Heart right ventricle (tissue), 16 donors: ENCODE measurements at regions not wholly inside any gene's neighbourhood (a gene's known extent, or its start where the extent isn't known, plus 50 kb on each side); places are given as distances from the start of the nearest gene placed in this dataset.

ENCODE experiments used
- ATAC-seq, 8 donors: fragments of 200-7000 bp; cut with Tn5 transposase; one replicate each; pipeline ENCODE4 v1.9.1; 2020; ENCODE audit warnings: mild to moderate bottlenecking in 8 of 8, moderate library complexity in 8 of 8, moderate number of reproducible peaks in 1 of 8
- DNase-seq, 2 donors: peaks; one replicate each; pipeline ENCODE4 v3.0.0-alpha.2; 2020
- H3K27ac ChIP-seq, 10 donors: fragments of 200-600 bp; sonication (generic) in 2 of 10; one replicate each; pipeline versions ENCODE4 v1.5.0 to v1.8.0; 2020 to 2022; ENCODE audit warnings: mild to moderate bottlenecking in 3 of 10
- H3K27me3 ChIP-seq, 7 donors: fragments of 200-600 bp; one replicate each; pipeline ENCODE4 v1.8.0; 2021 to 2022; ENCODE audit warnings: mild to moderate bottlenecking in 2 of 7
- H3K36me3 ChIP-seq, 9 donors: fragments of 200-600 bp; sonication (generic) in 1 of 9; one replicate each; pipeline versions ENCODE4 v1.5.0 to v1.8.0; 2020 to 2022; ENCODE audit warnings: mild to moderate bottlenecking in 2 of 9
- H3K4me1 ChIP-seq, 9 donors: fragments of 200-600 bp; sonication (generic) in 1 of 9; one replicate each; pipeline versions ENCODE4 v1.5.0 to v1.8.0; 2020 to 2022; ENCODE audit warnings: mild to moderate bottlenecking in 4 of 9
- H3K4me3 ChIP-seq, 10 donors: fragments of 200-600 bp; sonication (generic) in 2 of 10; one replicate each; pipeline versions ENCODE4 v1.5.0 to v1.8.0; 2020 to 2022; ENCODE audit warnings: mild to moderate bottlenecking in 7 of 10, moderate library complexity in 2 of 10
- H3K9me3 ChIP-seq, 11 donors: fragments of 200-600 bp in 10 of 11; sonication (generic) in 2 of 11; one replicate each; pipeline versions ENCODE4 v1.5.0 to v1.8.0; 2013 to 2022; ENCODE audit warnings: mild to moderate bottlenecking in 2 of 11, control low read depth in 1 of 11, moderate library complexity in 1 of 11
- CTCF ChIP-seq, 9 donors: fragments of 200-600 bp; sonication (generic) in 2 of 9; IDR thresholded peaks; one replicate each; pipeline versions ENCODE4 v1.5.0 to v1.8.0; 2021 to 2022; ENCODE audit warnings: antibody characterized with exemption in 9 of 9, mild to moderate bottlenecking in 5 of 9, moderate library complexity in 1 of 9
- WGBS, 2 donors: extraction: QIAGEN DNeasy Blood & Tissue Kit; methylation state at CpG; one replicate each; pipeline ENCODE4 v1.1.7; 2013; ENCODE audit warnings: inconsistent platforms in 1 of 2; 5-methylcytosine and 5-hydroxymethylcytosine counted together
- intact Hi-C, 10 donors: fragments of 100-400 bp; cut with DNase I; formaldehyde crosslinking; loops; one replicate each; pipeline versions ENCODE4 v1.11.1 to v1.14.2; 2022
- donor health status: Arrhythmogenic right ventricular cardiomyopathy.
- donor health status: ischemic (EF 13 %, LVEDD 7.1; RV severe dilation, severe dysfunction).
- donor health status: healthy with polysubstance abuse.
- donor health status: DM: no; HTN: yes; CAD: no.
- donor health status: DM: no; HTN: no; CAD: no.
- donor health status: ischemic (EF 25% LVEDD 6.9; RV normal size, moderate dysfunction).
- donor health status: ischemic (EF 25% LVEDD 5.7; RV mildly dilated, moderate dysfunction).
- donor health status: healthy.
- donor health status: DM: yes; HTN: yes; CAD: no.
- donor health status: Ischemic cardiomyopathy.
- donor health status: ischemic (EF 35%, LVEDD 5.7; RV mildly dilated, moderate dysfunction).
- donor health status: nonischemic (EF 11% LVEDD 7.7; RV severe dilation, severe dysfunction).
- donor health status: DM: yes; HTN: yes; CAD: no.
- donor health status: PGD.
- donor health status: ischemic (EF 29% LVEDD 5.4; RV normal size, mild dysfunction).
- donor health status: nonischemic (EF 23%, LVEDD 6.1; RV moderate dilation, normal function).

GRCh38 chr2:207472343-207473048 lies 57.3 kb upstream of the CREB1 start:
- TF ChIP-seq CTCF (IDR thresholded peaks at IDR 0.05) = no peak
- Histone ChIP-seq H3K36me3 (no peaks in the 10 kb centered on the region), H3K4me1 (peaks cover 0 to 30% (median 23%) of the 10 kb centered on the region in 9 donors), H3K9me3 (no peaks in the 10 kb centered on the region), H3K27ac (peak overlapping the region in 5 of 10 donors; percentile 32 to 52 (median 42)), H3K4me3 (peak overlapping the region in 3 of 10 donors; percentile 9 to 34 (median 18)), H3K27me3 (no peaks in the 10 kb centered on the region)
- DNase-seq (no peak), ATAC-seq (no peak)
- WGBS, 2 donors = 84 to 85% methylated on average over 11 of the region's 11 CpGs
- intact Hi-C loops = loop anchor here (1.0 to 10.0 kb wide), 20 partner anchors 135 to 780 kb away; partner anchors contain the start of gene KLF7 (in 7 of the 10)

DNA sequence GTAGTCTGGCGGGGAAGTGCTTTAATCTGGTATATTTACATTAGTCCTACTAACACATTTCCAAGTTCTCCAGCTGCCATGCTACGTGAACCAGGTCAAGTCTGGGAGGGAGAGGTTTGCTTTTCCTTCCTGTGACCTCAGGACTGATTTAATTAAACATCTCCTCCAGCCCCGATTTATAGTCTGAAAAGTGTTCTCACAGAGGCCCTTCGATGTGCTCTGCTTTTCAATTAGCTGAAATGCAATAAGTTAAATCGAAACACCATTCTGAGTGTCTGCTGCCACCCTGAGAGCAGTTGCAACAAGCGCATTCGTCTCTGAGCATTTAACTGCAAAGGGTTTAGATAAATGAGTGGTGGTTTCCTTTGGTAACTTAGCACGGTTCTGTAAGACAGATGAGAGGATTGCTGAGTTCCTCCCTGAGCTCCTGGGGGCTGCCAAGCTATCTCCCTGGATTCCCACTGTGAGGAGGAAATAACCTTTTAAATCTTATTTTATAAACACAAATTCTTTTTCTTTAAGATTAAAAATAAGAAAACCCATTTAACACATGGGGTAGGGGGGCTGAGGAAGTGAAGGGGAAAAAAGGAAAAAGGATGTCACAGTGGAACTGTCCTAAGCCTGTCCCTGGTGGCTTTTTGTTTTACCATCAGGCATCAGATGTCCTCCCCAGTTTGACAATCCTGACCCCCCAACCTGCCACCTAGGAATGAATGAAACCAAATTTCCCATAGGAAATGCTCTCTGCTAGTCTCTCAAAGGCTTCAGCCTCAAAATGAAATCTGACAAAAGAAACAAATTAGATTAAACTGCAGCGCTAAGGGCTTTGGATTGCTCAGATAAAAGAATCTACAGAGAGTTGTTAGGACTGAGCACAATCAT lies 56.5 kb upstream of the CREB1 start:
- no peaks in the 10 kb centered on the region for H3K9me3 ChIP-seq
- H3K36me3 ChIP-seq = no peaks in the 10 kb centered on the region
- H3K27ac ChIP-seq = peak overlapping the region in 5 of 10 donors; percentile 32 to 52 (median 42)
- 19 to 22% methylated on average over 9 of the region's 9 CpGs for WGBS, 2 donors
- H3K4me3 ChIP-seq = peak overlapping the region in 3 of 10 donors; percentile 9 to 34 (median 18)
- DNase-seq (peak in 1 of 2 donors; percentile 62), ATAC-seq (peak; percentile 68 to 89 (median 87))
- intact Hi-C loops = loop anchor here (1.0 to 10.0 kb wide), 20 partner anchors 136 to 781 kb away; partner anchors contain the start of gene KLF7 (in 7 of the 10)
- H3K4me1 ChIP-seq = peaks cover 0 to 30% (median 23%) of the 10 kb centered on the region in 9 donors
- no peaks in the 10 kb centered on the region for H3K27me3 ChIP-seq
- peak; percentile 49 to 87 (median 67) for TF ChIP-seq CTCF (IDR thresholded peaks at IDR 0.05)

DNA sequence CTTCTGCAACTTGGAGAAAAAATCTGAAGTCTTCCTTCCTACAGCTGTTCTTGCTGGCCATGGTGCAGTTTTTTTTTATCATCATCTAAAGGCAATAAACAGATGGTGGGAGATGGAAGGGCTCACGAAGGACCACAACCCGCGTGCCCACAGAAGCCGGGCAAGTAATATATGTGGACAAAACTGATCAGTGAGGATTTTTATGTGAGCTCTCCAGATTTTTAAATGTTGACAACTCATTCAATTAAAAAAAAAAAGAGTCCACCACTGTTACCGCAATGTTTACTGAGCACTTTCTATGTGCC lies 55.9 kb upstream of the CREB1 start:
- WGBS, 2 donors = 57 to 58% methylated on average over 5 of the region's 5 CpGs
- Histone ChIP-seq H3K4me1 (peaks cover 0 to 30% (median 23%) of the 10 kb centered on the region in 9 donors), H3K36me3 (no peaks in the 10 kb centered on the region), H3K27ac (no peak overlapping the region), H3K9me3 (no peaks in the 10 kb centered on the region), H3K27me3 (no peaks in the 10 kb centered on the region), H3K4me3 (no peak overlapping the region)
- no peak for DNase-seq
- TF ChIP-seq CTCF (IDR thresholded peaks at IDR 0.05) = no peak
- intact Hi-C loops = loop anchor here (1.0 to 10.0 kb wide), 27 partner anchors 55 to 782 kb away; partner anchors contain the start of genes KLF7 (in 7 of the 10) and CREB1 (in 1 of the 10)
- ATAC-seq = peak in 1 of 8 donors; percentile 29

GRCh38 chr2:207474863-207475485 lies 54.8 kb upstream of the CREB1 start:
- peak overlapping the region in 4 of 10 donors; percentile 4 to 28 (median 14) for H3K4me3 ChIP-seq
- 12 to 18% methylated on average over 13 of the region's 13 CpGs for WGBS, 2 donors
- intact Hi-C loops = loop anchor here (1.0 to 10.0 kb wide), 23 partner anchors 54 to 783 kb away; partner anchors contain the start of genes KLF7 (in 6 of the 10) and CREB1 (in 1 of the 10)

More at GRCh38 chr2:207474863-207475485, 54.8 kb upstream of the CREB1 start:
- DNase-seq (peak in 1 of 2 donors; percentile 50), ATAC-seq (peak in 5 of 8 donors; percentile 32 to 60 (median 57))
- no peaks in the 10 kb centered on the region for H3K36me3 ChIP-seq
- H3K27me3 ChIP-seq = no peaks in the 10 kb centered on the region
- peak; percentile 66 to 84 (median 73) for TF ChIP-seq CTCF (IDR thresholded peaks at IDR 0.05)
- no peaks in the 10 kb centered on the region for H3K9me3 ChIP-seq
- H3K27ac ChIP-seq = no peak overlapping the region
- peaks cover 0 to 36% (median 23%) of the 10 kb centered on the region in 9 donors for H3K4me1 ChIP-seq
